Hepatocyte (in vitro differentiated cells): ENCODE measurements at regions not wholly inside any gene's neighbourhood (a gene's known extent, or its start where the extent isn't known, plus 50 kb on each side); places are given as distances from the start of the nearest gene placed in this dataset.

Experiments
- CTCF ChIP-seq: fragments of 200-600 bp; sonication (generic); IDR thresholded peaks from 2 replicates; pipeline ENCODE4 v1.5.1; 2016; ENCODE audit warnings: antibody characterized with exemption, mild to moderate bottlenecking; ENCODE audit not compliant: poor library complexity
- EZH2 ChIP-seq: fragments of 200-600 bp; sonication (generic); IDR thresholded peaks from 2 replicates; pipeline ENCODE4 v1.6.1; 2016; ENCODE audit warnings: antibody characterized with exemption, mild to moderate bottlenecking, borderline replicate concordance

- peak; percentile 30 for TF ChIP-seq CTCF
- no peak for TF ChIP-seq EZH2
Observed at GRCh38 chr9:18060269-18060934, 413.6 kb upstream of the ADAMTSL1 start.
